ENCODE measurements at regions not wholly inside any gene's neighbourhood (a gene's known extent, or its start where the extent isn't known, plus 50 kb on each side); places are given as distances from the start of the nearest gene placed in this dataset.

DNA sequence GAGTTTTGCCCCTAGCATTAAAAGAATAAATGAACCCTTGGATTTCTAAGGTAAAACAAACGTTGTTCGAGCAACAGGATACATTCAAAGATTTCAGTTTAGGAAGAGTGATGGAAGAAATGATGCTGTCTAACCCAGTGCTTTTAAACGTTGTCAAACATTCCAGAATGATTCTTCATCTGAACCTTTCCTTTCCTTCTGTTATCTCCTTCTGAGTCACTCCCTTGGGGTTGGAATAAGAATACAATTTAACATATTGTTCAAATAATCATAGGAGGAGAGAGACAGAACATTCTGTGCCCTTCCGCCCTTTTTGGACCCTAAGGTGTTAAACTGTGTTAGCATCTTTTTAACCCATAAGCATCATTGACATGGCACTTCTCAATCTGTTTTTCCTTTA is 61.1 kb upstream of the RCOR3 start:
- BruUV-seq (replicated peaks): no TSS peak
- peaks cover 7% of the 10 kb centered on the region for H3K4me1 ChIP-seq (ENCODE audit: insufficient read depth, low read length)
- peaks cover 10% of the 10 kb centered on the region; the same call in 1 of the 2 replicates for H3K27me3 ChIP-seq (ENCODE audit: low read length)
- no peak overlapping the region for H2AFZ ChIP-seq (ENCODE audit: low read length)
- H3K9me3 ChIP-seq (ENCODE audit: low read length): no peaks in the 10 kb centered on the region
- H3K9me2 ChIP-seq (replicated peaks; ENCODE audit: low read length): no peaks in the 10 kb centered on the region
- H3K79me2 ChIP-seq (ENCODE audit: low read length): no peaks in the 10 kb centered on the region
- no peaks in the 10 kb centered on the region for H4K20me1 ChIP-seq (ENCODE audit: low read length)
- ChIA-PET CTCF (no interaction called here), POLR2A (ENCODE audit: unreplicated experiment) (no interaction called here)
- peak; percentile 79 for DNase-seq
- no peaks in the 10 kb centered on the region for H3K36me3 ChIP-seq (ENCODE audit: low read depth, low read length)
- intact Hi-C loops (cut with micrococcal nuclease): no loop called here
- H3K4me3 ChIP-seq (ENCODE audit: low read length): no peak overlapping the region
- no peak overlapping the region for H3K4me2 ChIP-seq (ENCODE audit: low read length)
- H3K9ac ChIP-seq (ENCODE audit: low read length): no peak overlapping the region
- H3K27ac ChIP-seq (ENCODE audit: low read length): no peak overlapping the region
- TF ChIP-seq EZH2 (IDR thresholded peaks at IDR 0.05; ENCODE audit: low read length, unreplicated experiment) (no peak), CTCF (conservative IDR thresholded peaks at IDR 0.05; ENCODE audit: low read depth, low read length) (no peak), EZH2phosphoT487 (IDR thresholded peaks at IDR 0.05; ENCODE audit: borderline replicate concordance, low read length) (no peak)
- ATAC-seq: peak; percentile 71
- H3F3A ChIP-seq (ENCODE audit: low read length, unreplicated experiment): no peaks in the 10 kb centered on the region

DNA sequence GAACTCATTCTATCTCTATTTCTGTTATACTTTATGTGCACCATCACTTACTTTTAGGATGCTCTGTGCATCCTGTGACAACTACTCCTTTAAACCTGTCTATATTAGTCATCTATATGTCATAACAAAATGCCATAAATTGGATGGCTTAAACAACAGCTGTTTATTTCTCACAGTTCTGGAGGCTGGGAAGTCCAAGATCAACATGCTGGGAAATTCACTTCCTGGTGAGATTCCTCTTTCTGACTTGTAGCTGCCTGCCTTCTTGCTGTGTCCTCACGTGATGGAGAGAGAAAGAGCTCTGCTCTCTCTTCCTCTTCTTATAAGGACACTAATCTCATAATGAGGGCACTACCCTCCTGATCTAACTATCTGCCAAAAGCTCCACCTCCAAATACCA is 62.3 kb upstream of the RCOR3 start:
- ChIA-PET CTCF (no interaction called here), POLR2A (ENCODE audit: unreplicated experiment) (no interaction called here)
- Histone ChIP-seq H3K4me2 (ENCODE audit: low read length) (no peak overlapping the region), H2AFZ (ENCODE audit: low read length) (no peak overlapping the region), H3K27ac (ENCODE audit: low read length) (no peak overlapping the region), H3K9me3 (ENCODE audit: low read length) (no peaks in the 10 kb centered on the region), H3K79me2 (ENCODE audit: low read length) (no peaks in the 10 kb centered on the region), H3K4me3 (ENCODE audit: low read length) (no peak overlapping the region), H3K9ac (ENCODE audit: low read length) (no peak overlapping the region), H3K27me3 (ENCODE audit: low read length) (peaks cover 10% of the 10 kb centered on the region; the same call in 1 of the 2 replicates), H4K20me1 (ENCODE audit: low read length) (no peaks in the 10 kb centered on the region), H3F3A (ENCODE audit: low read length, unreplicated experiment) (no peaks in the 10 kb centered on the region), H3K9me2 (replicated peaks; ENCODE audit: low read length) (no peaks in the 10 kb centered on the region), H3K4me1 (ENCODE audit: insufficient read depth, low read length) (peaks cover 7% of the 10 kb centered on the region), H3K36me3 (ENCODE audit: low read depth, low read length) (no peaks in the 10 kb centered on the region)
- ATAC-seq (no peak), DNase-seq (peak; percentile 37)
- TF ChIP-seq EZH2phosphoT487 (IDR thresholded peaks at IDR 0.05; ENCODE audit: borderline replicate concordance, low read length): no peak
- no peak for TF ChIP-seq CTCF (conservative IDR thresholded peaks at IDR 0.05; ENCODE audit: low read depth, low read length)
- TF ChIP-seq EZH2 (IDR thresholded peaks at IDR 0.05; ENCODE audit: low read length, unreplicated experiment): no peak
- no TSS peak for BruUV-seq (replicated peaks)
- intact Hi-C loops (cut with micrococcal nuclease): no loop called here

- Histone ChIP-seq H3K9me3 (ENCODE audit: low read length) (no peaks in the 10 kb centered on the region), H3K79me2 (ENCODE audit: low read length) (no peaks in the 10 kb centered on the region), H3K9ac (ENCODE audit: low read length) (no peak overlapping the region), H3K4me3 (ENCODE audit: low read length) (no peak overlapping the region), H3K27ac (ENCODE audit: low read length) (no peak overlapping the region), H3K9me2 (replicated peaks; ENCODE audit: low read length) (no peaks in the 10 kb centered on the region), H3K27me3 (ENCODE audit: low read length) (peaks cover 10% of the 10 kb centered on the region; the same call in 1 of the 2 replicates), H3F3A (ENCODE audit: low read length, unreplicated experiment) (no peaks in the 10 kb centered on the region), H4K20me1 (ENCODE audit: low read length) (no peaks in the 10 kb centered on the region), H3K4me2 (ENCODE audit: low read length) (no peak overlapping the region), H3K36me3 (ENCODE audit: low read depth, low read length) (no peaks in the 10 kb centered on the region), H3K4me1 (ENCODE audit: insufficient read depth, low read length) (peaks cover 7% of the 10 kb centered on the region), H2AFZ (ENCODE audit: low read length) (no peak overlapping the region)
- no peak for TF ChIP-seq EZH2 (IDR thresholded peaks at IDR 0.05; ENCODE audit: low read length, unreplicated experiment)
- TF ChIP-seq CTCF (conservative IDR thresholded peaks at IDR 0.05; ENCODE audit: low read depth, low read length): no peak
- no peak for TF ChIP-seq EZH2phosphoT487 (IDR thresholded peaks at IDR 0.05; ENCODE audit: borderline replicate concordance, low read length)
- intact Hi-C loops (cut with micrococcal nuclease): no loop called here
- BruUV-seq (replicated peaks): no TSS peak
- ChIA-PET CTCF (no interaction called here), POLR2A (ENCODE audit: unreplicated experiment) (no interaction called here)
- DNase-seq: no peak
- no peak for ATAC-seq
Measured at GRCh38 chr1:211194826-211195225, 60.9 kb upstream of the KCNH1 start.
